Neuronal stem cell (in vitro differentiated cells): ENCODE measurements at regions not wholly inside any gene's neighbourhood (a gene's known extent, or its start where the extent isn't known, plus 50 kb on each side); places are given as distances from the start of the nearest gene placed in this dataset.

Experiments used
- DNase-seq: peaks from one replicate; pipeline ENCODE4 v3.0.0-alpha.2; 2013; ENCODE audit warnings: low spot score
- H2AFZ ChIP-seq: one replicate; pipeline ENCODE4 v1.6.1; 2013; ENCODE audit warnings: mild to moderate bottlenecking, low read length, inconsistent platforms
- H2AK5ac ChIP-seq: 2 replicates; pipeline ENCODE4 v1.6.1; 2013; ENCODE audit warnings: low read depth, mild to moderate bottlenecking, inconsistent platforms, low read length, moderate library complexity, mixed read lengths
- H2BK120ac ChIP-seq: 2 replicates; pipeline ENCODE4 v1.6.1; 2013; ENCODE audit warnings: low read depth, mild to moderate bottlenecking, inconsistent platforms, low read length, moderate library complexity, mixed read lengths
- H2BK12ac ChIP-seq: one replicate; pipeline ENCODE4 v1.6.1; 2013; ENCODE audit warnings: low read length, inconsistent platforms
- H2BK15ac ChIP-seq: 2 replicates; pipeline ENCODE4 v1.6.1; 2013; ENCODE audit warnings: mild to moderate bottlenecking, low read length, inconsistent platforms, mixed read lengths
- H2BK5ac ChIP-seq: one replicate; pipeline ENCODE4 v1.6.1; 2013; ENCODE audit warnings: inconsistent platforms, mild to moderate bottlenecking, low read length, moderate library complexity
- H3K14ac ChIP-seq: one replicate; pipeline ENCODE4 v1.6.1; 2013; ENCODE audit warnings: low read length, inconsistent platforms
- H3K18ac ChIP-seq: 2 replicates; pipeline ENCODE4 v1.6.1; 2013; ENCODE audit warnings: low read length, inconsistent platforms
- H3K23ac ChIP-seq: 2 replicates; pipeline ENCODE4 v1.6.1; 2013; ENCODE audit warnings: low read depth, mild to moderate bottlenecking, mixed read lengths, low read length, inconsistent platforms; ENCODE audit not compliant: poor library complexity
- H3K27ac ChIP-seq: replicated peaks from 3 replicates; pipeline ENCODE4 v1.5.1; 2013; ENCODE audit warnings: low read length, inconsistent platforms
- H3K27me3 ChIP-seq, 3 experiments: 2 replicates each; pipeline ENCODE4 v1.6.1; 2013; ENCODE audit warnings: low read length in 3 of 3, mild to moderate bottlenecking in 2 of 3, inconsistent platforms in 1 of 3, low read depth in 1 of 3, mixed read lengths in 1 of 3, moderate library complexity in 1 of 3; ENCODE audit not compliant: control insufficient read depth in 3 of 3, insufficient read depth in 3 of 3
- H3K36me3 ChIP-seq, 2 donors: replicated peaks in 1 of 2; 2 replicates each; pipeline ENCODE4 v1.6.1; 2013; ENCODE audit warnings: low read length in 2 of 2; ENCODE audit not compliant: control insufficient read depth in 2 of 2, insufficient read depth in 2 of 2
- H3K4ac ChIP-seq: 2 replicates; pipeline ENCODE4 v1.6.1; 2013; ENCODE audit warnings: inconsistent platforms, mild to moderate bottlenecking, low read length, moderate library complexity
- H3K4me1 ChIP-seq, 2 donors: 1 replicate in 1 of 2; 2 replicates in 1 of 2; pipeline ENCODE4 v1.6.1; 2013; ENCODE audit warnings: low read length in 2 of 2, low read depth in 1 of 2; ENCODE audit not compliant: control insufficient read depth in 2 of 2, insufficient read depth in 1 of 2
- H3K4me2 ChIP-seq: one replicate; pipeline ENCODE4 v1.6.1; 2013; ENCODE audit warnings: mild to moderate bottlenecking, low read length, inconsistent platforms; ENCODE audit not compliant: insufficient read depth, poor library complexity, severe bottlenecking
- H3K4me3 ChIP-seq, 2 donors: 2 replicates each; pipeline ENCODE4 v1.5.1; 2013; ENCODE audit warnings: low read length in 2 of 2, mild to moderate bottlenecking in 2 of 2, inconsistent platforms in 1 of 2, moderate library complexity in 1 of 2
- H3K79me1 ChIP-seq: one replicate; pipeline ENCODE4 v1.6.1; 2013; ENCODE audit warnings: low read depth, mild to moderate bottlenecking, inconsistent platforms, low read length, moderate library complexity
- H3K9ac ChIP-seq: one replicate; pipeline ENCODE4 v1.6.1; 2013; ENCODE audit warnings: mild to moderate bottlenecking, low read depth, low read length, inconsistent platforms; ENCODE audit not compliant: poor library complexity
- H3K9me3 ChIP-seq, 2 donors: replicated peaks in 1 of 2; 2 replicates each; pipeline versions ENCODE3 to v1.6.1; 2013; ENCODE audit warnings: low read length in 2 of 2, mild to moderate bottlenecking in 2 of 2, inconsistent platforms in 1 of 2, low read depth in 1 of 2, mixed read lengths in 1 of 2, moderate library complexity in 1 of 2; ENCODE audit not compliant: control insufficient read depth in 2 of 2, insufficient read depth in 1 of 2
- H4K8ac ChIP-seq: one replicate; pipeline ENCODE4 v1.6.1; 2013; ENCODE audit warnings: low read depth, mild to moderate bottlenecking, inconsistent platforms, low read length, moderate library complexity
- H4K91ac ChIP-seq: one replicate; pipeline ENCODE4 v1.6.1; 2013; ENCODE audit warnings: low read length, low read depth, mild to moderate bottlenecking, inconsistent platforms; ENCODE audit not compliant: poor library complexity
- WGBS, 2 donors: extraction: QIAGEN DNeasy Blood & Tissue Kit; methylation state at CpG; one replicate each; pipeline ENCODE4 v1.1.7; 2013; ENCODE audit warnings: missing lambda C conversion rate in 2 of 2, mixed read lengths in 1 of 2; ENCODE audit not compliant: insufficient read length in 2 of 2, insufficient replicate concordance in 1 of 2; ENCODE audit errors: extremely low coverage in 2 of 2; 5-methylcytosine and 5-hydroxymethylcytosine counted together

DNA sequence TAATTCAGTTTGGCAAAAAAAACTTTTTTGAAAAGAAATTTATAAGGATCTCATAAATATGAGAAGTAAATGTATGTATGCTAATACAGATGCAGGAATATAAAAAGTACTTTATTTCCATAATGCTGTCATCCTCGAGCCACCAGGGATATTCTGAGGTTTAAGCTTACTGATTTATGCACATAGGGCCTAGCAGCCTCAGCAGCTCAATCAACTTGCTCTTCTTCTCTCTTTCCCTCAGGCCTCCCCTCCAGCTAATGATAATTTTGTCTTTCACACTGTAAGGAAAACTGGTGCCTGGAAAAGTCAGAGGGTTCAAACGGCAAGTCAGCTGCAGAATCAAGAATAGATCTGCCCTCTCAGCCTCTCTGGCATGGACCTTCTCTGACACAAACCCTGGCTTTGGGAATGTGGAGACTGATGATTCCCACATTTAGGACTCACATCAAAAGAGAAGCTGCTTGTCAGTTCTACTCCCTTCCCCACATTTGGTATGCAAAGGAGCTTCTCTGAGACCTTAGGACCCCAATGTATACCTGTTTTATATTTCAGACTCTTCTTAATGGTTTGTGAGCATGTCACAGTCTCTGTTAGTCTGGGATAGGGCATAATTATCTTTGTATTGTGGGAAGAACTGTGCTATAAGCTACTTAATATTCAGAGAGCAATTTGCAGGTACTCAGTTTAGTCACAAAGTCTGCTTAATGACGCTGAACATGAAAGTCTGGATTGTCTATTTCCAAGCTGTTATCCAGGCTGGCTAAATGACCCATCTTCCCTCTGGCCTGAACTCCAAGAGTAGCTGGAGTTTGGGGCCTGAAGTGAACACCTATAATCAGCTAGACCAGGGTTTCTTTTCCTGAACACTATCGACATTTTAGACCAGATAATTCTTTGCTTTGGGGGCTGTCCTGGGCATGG is 52.1 kb upstream of the DIPK1A start:
- no peak overlapping the region for H2BK15ac ChIP-seq
- H3K4ac ChIP-seq: no peak overlapping the region
- DNase-seq: no peak
- no peaks in the 10 kb centered on the region for H3K36me3 ChIP-seq
- no peak overlapping the region for H2BK120ac ChIP-seq
- no peaks in the 10 kb centered on the region for H3K79me1 ChIP-seq
- no peak overlapping the region for H2BK5ac ChIP-seq
- no peak overlapping the region for H3K27ac ChIP-seq
- H3K9me3 ChIP-seq: no peaks in the 10 kb centered on the region
- WGBS, 2 donors: no CpG with 5 or more reads among the region's 4 CpGs
- no peak overlapping the region for H3K9ac ChIP-seq
- H3K14ac ChIP-seq: no peak overlapping the region
- no peak overlapping the region for H3K4me3 ChIP-seq
- H2AFZ ChIP-seq: no peak overlapping the region
- peaks cover 0 to 11% (median 0%) of the 10 kb centered on the region in 3 experiments for H3K27me3 ChIP-seq
- H2AK5ac ChIP-seq: no peak overlapping the region
- no peak overlapping the region for H4K91ac ChIP-seq
- no peak overlapping the region for H2BK12ac ChIP-seq
- no peak overlapping the region for H3K23ac ChIP-seq
- H3K4me1 ChIP-seq: peaks cover 0 to 6% of the 10 kb centered on the region in 2 donors
- no peak overlapping the region for H3K18ac ChIP-seq
- no peak overlapping the region for H3K4me2 ChIP-seq
- no peak overlapping the region for H4K8ac ChIP-seq

DNA sequence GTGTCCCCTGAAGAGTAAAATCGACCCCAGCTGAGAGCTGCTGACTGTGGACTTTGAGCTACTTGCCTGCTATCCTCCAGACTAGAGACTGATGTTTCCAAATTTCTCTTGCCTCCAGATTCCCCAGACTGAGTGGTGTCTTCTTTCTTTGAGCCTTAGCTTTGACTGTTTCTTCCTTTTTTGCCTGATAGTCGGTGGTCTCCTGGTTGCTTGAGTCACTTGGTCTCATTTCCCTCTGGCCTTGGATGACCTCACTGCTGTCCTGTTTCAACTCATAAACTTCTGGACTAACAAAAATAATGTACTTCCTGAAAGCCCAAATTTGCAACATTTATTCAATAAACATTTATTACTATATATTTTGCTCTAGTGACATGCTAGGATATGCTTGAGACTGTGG is 52.9 kb upstream of the DIPK1A start:
- H3K9ac ChIP-seq: no peak overlapping the region
- H3K36me3 ChIP-seq: no peaks in the 10 kb centered on the region
- no peak overlapping the region for H3K4me2 ChIP-seq
- no peaks in the 10 kb centered on the region for H3K79me1 ChIP-seq
- H3K9me3 ChIP-seq: no peaks in the 10 kb centered on the region
- no peak overlapping the region for H4K91ac ChIP-seq
- no peak overlapping the region for H3K18ac ChIP-seq
- no peak overlapping the region for H2BK5ac ChIP-seq
- H3K4me3 ChIP-seq: no peak overlapping the region
- WGBS, 2 donors: no CpG with 5 or more reads among the region's 2 CpGs
- no peak overlapping the region for H3K14ac ChIP-seq
- H3K4me1 ChIP-seq: peaks cover 0 to 6% of the 10 kb centered on the region in 2 donors
- no peak overlapping the region for H2BK120ac ChIP-seq
- no peak overlapping the region for H4K8ac ChIP-seq
- no peak overlapping the region for H2BK12ac ChIP-seq
- H2BK15ac ChIP-seq: no peak overlapping the region
- no peak for DNase-seq
- H2AFZ ChIP-seq: no peak overlapping the region
- no peak overlapping the region for H3K4ac ChIP-seq
- H2AK5ac ChIP-seq: no peak overlapping the region
- no peak overlapping the region for H3K27ac ChIP-seq
- H3K27me3 ChIP-seq: peaks cover 0 to 14% (median 0%) of the 10 kb centered on the region in 3 experiments
- no peak overlapping the region for H3K23ac ChIP-seq

DNA sequence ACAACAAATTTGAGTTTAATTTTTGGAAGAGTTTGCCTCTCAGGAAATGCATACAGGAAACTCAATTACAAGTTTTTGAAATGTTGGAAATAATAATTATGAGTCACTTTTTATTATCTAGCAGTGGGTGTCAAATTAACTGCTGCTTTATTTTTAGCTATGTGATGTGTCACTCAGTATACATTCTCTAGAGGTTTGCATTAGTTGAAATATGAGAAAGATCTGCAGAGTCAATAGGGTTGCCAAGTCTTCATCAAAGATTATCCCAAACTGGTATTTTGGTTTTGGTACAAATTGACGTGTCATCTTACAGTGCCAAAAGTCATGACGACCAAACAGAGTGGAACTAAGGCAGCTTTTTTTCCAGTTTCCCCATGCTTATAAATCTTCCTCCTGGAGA is 54.3 kb upstream of the DIPK1A start:
- Histone ChIP-seq H3K79me1 (no peaks in the 10 kb centered on the region), H3K9me3 (no peaks in the 10 kb centered on the region), H2BK15ac (no peak overlapping the region), H4K8ac (no peak overlapping the region), H3K4me1 (peaks cover 0 to 6% of the 10 kb centered on the region in 2 donors), H3K9ac (no peak overlapping the region), H3K4me2 (no peak overlapping the region), H2BK5ac (no peak overlapping the region), H4K91ac (no peak overlapping the region), H3K27me3 (peaks cover 0 to 27% (median 0%) of the 10 kb centered on the region in 3 experiments), H3K23ac (no peak overlapping the region), H3K18ac (no peak overlapping the region), H2BK120ac (no peak overlapping the region), H3K14ac (no peak overlapping the region), H2AFZ (no peak overlapping the region), H3K36me3 (no peaks in the 10 kb centered on the region), H2AK5ac (no peak overlapping the region), H2BK12ac (no peak overlapping the region), H3K27ac (no peak overlapping the region), H3K4me3 (no peak overlapping the region), H3K4ac (no peak overlapping the region)
- no CpG with 5 or more reads among the region's 2 CpGs for WGBS, 2 donors
- DNase-seq: no peak

DNA sequence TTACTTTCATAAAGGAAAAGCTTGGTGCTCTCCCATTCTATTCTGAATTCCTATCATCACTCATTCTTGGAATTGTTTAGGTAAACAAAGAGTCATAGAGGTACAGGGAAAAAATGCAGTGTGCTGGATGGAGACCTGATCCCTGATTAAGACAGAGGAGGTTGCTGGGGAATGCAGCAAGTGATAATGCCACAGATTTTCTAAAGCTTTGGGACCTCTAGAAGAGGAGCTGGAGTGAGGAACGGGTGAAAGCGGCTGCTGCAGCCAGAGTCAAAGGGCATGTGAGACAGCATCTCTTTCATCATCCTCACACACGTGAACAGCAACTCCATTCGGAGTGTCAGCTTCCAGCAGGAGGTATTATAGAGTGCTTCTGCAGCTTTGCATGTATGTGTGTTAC is 54.9 kb upstream of the DIPK1A start:
- Histone ChIP-seq H2BK120ac (no peak overlapping the region), H2BK15ac (no peak overlapping the region), H3K9ac (no peak overlapping the region), H3K9me3 (no peaks in the 10 kb centered on the region), H3K36me3 (no peaks in the 10 kb centered on the region), H2AFZ (peak overlapping the region; percentile 14), H2BK12ac (no peak overlapping the region), H3K14ac (no peak overlapping the region), H3K4me2 (no peak overlapping the region), H2BK5ac (no peak overlapping the region), H3K79me1 (no peaks in the 10 kb centered on the region), H3K4me1 (peaks cover 0 to 6% of the 10 kb centered on the region in 2 donors), H2AK5ac (no peak overlapping the region), H4K91ac (no peak overlapping the region), H3K4me3 (no peak overlapping the region), H3K27me3 (peaks cover 0 to 27% (median 0%) of the 10 kb centered on the region in 3 experiments), H3K27ac (peak overlapping the region; percentile 3), H4K8ac (no peak overlapping the region), H3K4ac (no peak overlapping the region), H3K18ac (no peak overlapping the region), H3K23ac (no peak overlapping the region)
- no peak for DNase-seq
- WGBS, 2 donors: no CpG with 5 or more reads among the region's 4 CpGs
